Large intestine (tissue), 3 donors: ENCODE measurements at regions not wholly inside any gene's neighbourhood (a gene's known extent, or its start where the extent isn't known, plus 50 kb on each side); places are given as distances from the start of the nearest gene placed in this dataset.

Source experiments
- DNase-seq, 2 donors: peaks; one replicate each; pipeline versions ENCODE4 v3.0.0 to v3.0.0-alpha.2; 2013
- H3K27ac ChIP-seq: one replicate; pipeline ENCODE4 v1.5.1; 2013; ENCODE audit warnings: low read length
- H3K27me3 ChIP-seq: 2 replicates; pipeline ENCODE4 v1.6.1; 2013; ENCODE audit warnings: low read length; ENCODE audit not compliant: control insufficient read depth, insufficient read depth
- H3K36me3 ChIP-seq: 2 replicates; pipeline ENCODE4 v1.6.1; 2013; ENCODE audit warnings: low read length; ENCODE audit not compliant: control insufficient read depth, insufficient read depth
- H3K4me1 ChIP-seq: one replicate; pipeline ENCODE4 v1.6.1; 2013; ENCODE audit warnings: low read length; ENCODE audit not compliant: control insufficient read depth, insufficient read depth
- H3K4me3 ChIP-seq: one replicate; pipeline ENCODE4 v1.5.1; 2013; ENCODE audit warnings: low read length
- H3K9me3 ChIP-seq: one replicate; pipeline ENCODE4 v1.6.1; 2013; ENCODE audit warnings: mild to moderate bottlenecking, low read depth, low read length, moderate library complexity; ENCODE audit not compliant: control insufficient read depth
- WGBS: methylation state at CpG from one replicate; pipeline ENCODE4 v1.1.5; 2013; ENCODE audit warnings: low lambda C conversion rate; ENCODE audit not compliant: insufficient coverage; 5-methylcytosine and 5-hydroxymethylcytosine counted together

DNA sequence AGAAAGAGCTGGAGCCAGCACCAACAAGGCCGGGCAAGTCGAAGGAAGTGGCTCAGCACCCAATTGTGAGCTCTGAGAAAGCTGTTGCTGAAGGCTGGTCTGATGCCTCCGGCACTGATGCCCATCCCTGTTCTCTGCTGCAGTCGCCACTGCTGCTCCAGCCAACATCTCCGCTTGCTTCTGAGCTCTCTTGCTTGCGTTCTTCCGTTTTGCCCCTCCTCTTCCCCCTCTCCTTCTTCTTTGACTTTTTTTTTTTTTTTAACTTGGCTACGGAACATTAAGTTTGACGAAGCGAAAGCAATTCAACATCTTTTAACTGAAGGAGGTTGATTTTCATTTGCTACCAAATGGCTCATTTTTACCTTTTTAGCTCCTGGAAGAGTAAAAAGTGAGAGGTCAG lies 442.9 kb downstream of the MCTP2 start:
- H3K27me3 ChIP-seq = no peaks in the 10 kb centered on the region
- no peaks in the 10 kb centered on the region for H3K4me1 ChIP-seq
- WGBS = 70% methylated on average over 2 of the region's 10 CpGs
- H3K9me3 ChIP-seq = no peaks in the 10 kb centered on the region
- no peak overlapping the region for H3K27ac ChIP-seq
- H3K4me3 ChIP-seq = no peak overlapping the region
- no peak for DNase-seq
- H3K36me3 ChIP-seq = no peaks in the 10 kb centered on the region

- Histone ChIP-seq H3K9me3 (no peaks in the 10 kb centered on the region), H3K27ac (no peak overlapping the region)
- no CpG with 5 or more reads among the region's 9 CpGs for WGBS
Observed at GRCh38 chr15:94677202-94677790, 445.9 kb downstream of the MCTP2 start.

GRCh38 chr15:94682171-94682570 lies 450.8 kb downstream of the MCTP2 start:
- 88% methylated on average over 1 of the region's 3 CpGs for WGBS
- no peak overlapping the region for H3K27ac ChIP-seq

More at GRCh38 chr15:94677202-94677790, 445.9 kb downstream of the MCTP2 start:
- no peaks in the 10 kb centered on the region for H3K4me1 ChIP-seq
- no peak overlapping the region for H3K4me3 ChIP-seq
- DNase-seq = no peak
- no peaks in the 10 kb centered on the region for H3K36me3 ChIP-seq
- H3K27me3 ChIP-seq = no peaks in the 10 kb centered on the region

DNA sequence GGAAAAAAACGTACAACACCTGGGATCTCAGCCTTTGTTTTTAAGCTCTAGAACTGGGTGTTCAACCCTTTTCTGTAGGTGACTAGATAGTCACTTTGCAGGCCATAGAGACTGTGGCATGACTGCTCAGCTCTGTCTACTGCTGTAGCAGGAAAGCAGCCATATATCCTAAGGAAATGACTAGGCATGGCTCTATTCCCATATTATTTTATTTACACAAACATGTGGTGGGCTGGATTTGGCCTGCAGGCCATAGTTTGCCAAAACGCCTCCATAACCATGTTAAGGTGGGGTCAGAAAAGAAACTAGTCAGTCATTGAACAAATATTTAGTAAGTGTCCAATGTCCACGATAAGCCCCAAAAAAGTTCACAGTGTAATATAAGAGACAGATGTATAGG lies 452.5 kb downstream of the MCTP2 start:
- Histone ChIP-seq H3K4me1 (no peaks in the 10 kb centered on the region), H3K9me3 (no peaks in the 10 kb centered on the region), H3K4me3 (no peak overlapping the region), H3K27me3 (no peaks in the 10 kb centered on the region), H3K36me3 (no peaks in the 10 kb centered on the region), H3K27ac (no peak overlapping the region)
- DNase-seq = no peak
- WGBS = 100% methylated on average over 1 of the region's 3 CpGs

More at GRCh38 chr15:94682171-94682570, 450.8 kb downstream of the MCTP2 start:
- Histone ChIP-seq H3K4me3 (no peak overlapping the region), H3K27me3 (no peaks in the 10 kb centered on the region), H3K4me1 (no peaks in the 10 kb centered on the region), H3K36me3 (no peaks in the 10 kb centered on the region), H3K9me3 (no peaks in the 10 kb centered on the region)
- DNase-seq = no peak

DNA sequence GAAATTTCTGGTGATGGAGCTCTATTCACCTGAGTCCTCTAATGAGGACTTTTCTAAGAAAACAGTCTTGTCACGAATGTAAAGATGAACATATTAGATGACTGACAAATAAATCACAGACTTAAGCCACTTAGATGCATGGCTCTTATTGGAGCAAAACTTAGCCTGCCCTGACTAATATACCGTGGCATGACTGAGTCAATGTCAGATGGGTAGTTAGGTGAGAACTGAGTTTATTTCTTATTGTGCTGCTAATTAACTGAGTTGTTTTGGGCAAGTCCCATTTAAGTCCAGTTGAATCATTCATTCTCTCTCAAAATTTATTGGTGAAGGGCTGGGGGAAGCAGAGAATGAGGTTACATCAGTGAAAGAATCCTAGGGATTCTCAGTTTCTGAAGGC lies 459.8 kb downstream of the MCTP2 start:
- Histone ChIP-seq H3K9me3 (no peaks in the 10 kb centered on the region), H3K27ac (no peak overlapping the region), H3K36me3 (no peaks in the 10 kb centered on the region), H3K27me3 (no peaks in the 10 kb centered on the region), H3K4me1 (no peaks in the 10 kb centered on the region), H3K4me3 (no peak overlapping the region)
- WGBS = no CpG with 5 or more reads among the region's 2 CpGs
- no peak for DNase-seq

DNA sequence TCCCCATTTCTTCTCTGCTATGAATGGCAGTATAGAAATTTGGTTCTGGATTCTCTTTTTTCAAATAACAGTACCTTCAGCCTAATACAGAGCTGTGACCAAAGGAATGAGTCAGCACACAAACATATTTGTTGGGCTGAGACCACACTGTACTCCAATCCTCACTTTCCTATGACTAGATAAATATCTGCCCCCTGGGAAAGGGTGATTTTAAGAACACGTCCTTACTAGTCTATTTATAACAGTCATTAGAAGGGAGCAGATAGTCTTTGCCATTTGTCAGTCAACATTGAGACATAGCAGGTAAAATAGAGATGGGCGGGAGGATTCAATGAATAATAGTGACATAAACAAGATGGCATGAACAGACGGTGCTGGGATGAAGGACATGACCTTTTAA lies 461.3 kb downstream of the MCTP2 start:
- DNase-seq = no peak

DNA sequence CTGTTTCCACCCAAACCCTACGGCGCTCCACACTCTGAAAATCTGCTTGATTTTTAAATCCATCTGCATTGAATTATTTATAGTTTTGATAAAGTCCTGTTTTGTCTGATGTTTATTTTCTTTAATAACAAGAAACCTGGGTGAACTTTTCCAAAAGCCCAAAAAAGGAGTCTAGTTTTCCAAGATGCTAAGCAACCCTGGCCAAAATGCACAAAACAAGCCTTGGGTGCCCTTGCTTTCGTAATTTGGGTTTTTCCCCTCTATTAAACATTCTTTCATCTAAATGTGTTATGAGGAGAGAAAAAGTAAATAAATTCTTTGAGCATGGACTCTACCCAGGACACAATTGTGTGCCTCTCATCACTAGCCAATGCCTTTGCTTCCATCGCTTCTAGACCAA lies 468.9 kb downstream of the MCTP2 start:
- WGBS = 93% methylated on average over 3 of the region's 4 CpGs
- no peaks in the 10 kb centered on the region for H3K36me3 ChIP-seq
- no peak for DNase-seq
- no peaks in the 10 kb centered on the region for H3K9me3 ChIP-seq
- no peaks in the 10 kb centered on the region for H3K27me3 ChIP-seq
- H3K27ac ChIP-seq = no peak overlapping the region
- no peaks in the 10 kb centered on the region for H3K4me1 ChIP-seq
- H3K4me3 ChIP-seq = no peak overlapping the region

More for the DNA sequence above, 461.3 kb downstream of the MCTP2 start:
- Histone ChIP-seq H3K36me3 (no peaks in the 10 kb centered on the region), H3K27me3 (no peaks in the 10 kb centered on the region), H3K4me3 (no peak overlapping the region), H3K27ac (no peak overlapping the region), H3K9me3 (no peaks in the 10 kb centered on the region), H3K4me1 (no peaks in the 10 kb centered on the region)
- whole genome bisulfite sequencing = 70% methylated on average over 2 of the region's 3 CpGs

DNA sequence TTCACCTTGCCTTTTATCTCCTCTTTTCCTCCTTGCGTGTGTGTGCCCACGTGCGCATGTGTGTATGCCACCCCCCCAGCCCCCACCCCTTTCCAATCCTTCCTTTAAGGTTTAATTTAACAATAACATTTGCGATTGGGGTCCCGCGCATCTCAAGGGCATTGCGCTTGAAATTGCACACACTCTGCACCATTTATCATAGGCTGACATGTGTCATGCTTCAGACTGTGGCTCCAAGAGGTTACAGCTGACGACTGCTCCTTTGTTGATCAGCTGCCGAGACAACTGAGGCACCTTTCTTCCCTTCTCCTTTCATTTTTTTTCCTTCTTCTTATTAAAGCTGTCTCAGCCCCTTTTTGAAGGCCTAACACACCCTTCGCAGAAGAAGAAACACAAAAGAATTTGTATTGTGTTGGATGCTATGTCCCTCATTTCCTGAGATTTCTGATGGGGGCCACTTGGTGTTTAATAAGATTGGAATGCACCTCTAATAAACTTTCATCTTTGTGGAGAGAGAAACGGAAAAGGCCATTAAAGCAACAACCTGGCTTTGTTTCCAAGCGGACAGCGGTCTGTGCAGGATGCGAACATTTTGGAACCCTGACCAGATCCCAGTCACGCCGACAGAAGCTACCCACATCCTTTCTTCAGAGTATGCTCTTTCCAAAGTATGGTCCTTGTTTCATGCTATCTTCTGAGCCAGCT lies 470.1 kb downstream of the MCTP2 start:
- no peak for DNase-seq
- WGBS = no CpG with 5 or more reads among the region's 16 CpGs
- no peaks in the 10 kb centered on the region for H3K36me3 ChIP-seq
- no peak overlapping the region for H3K27ac ChIP-seq
- no peaks in the 10 kb centered on the region for H3K27me3 ChIP-seq
- H3K4me3 ChIP-seq = no peak overlapping the region
- H3K9me3 ChIP-seq = no peaks in the 10 kb centered on the region
- H3K4me1 ChIP-seq = no peaks in the 10 kb centered on the region

GRCh38 chr15:94703596-94703995 lies 472.2 kb downstream of the MCTP2 start:
- no peak for DNase-seq
- no peak overlapping the region for H3K27ac ChIP-seq
- H3K4me3 ChIP-seq = no peak overlapping the region
- 80% methylated on average over 1 of the region's 3 CpGs for WGBS
- H3K4me1 ChIP-seq = no peaks in the 10 kb centered on the region
- no peaks in the 10 kb centered on the region for H3K9me3 ChIP-seq
- H3K27me3 ChIP-seq = no peaks in the 10 kb centered on the region
- no peaks in the 10 kb centered on the region for H3K36me3 ChIP-seq

- H3K27ac ChIP-seq = no peak overlapping the region
- no peak for DNase-seq
- H3K4me3 ChIP-seq = no peak overlapping the region
- H3K36me3 ChIP-seq = no peaks in the 10 kb centered on the region
- H3K9me3 ChIP-seq = no peaks in the 10 kb centered on the region
- H3K4me1 ChIP-seq = no peaks in the 10 kb centered on the region
- no peaks in the 10 kb centered on the region for H3K27me3 ChIP-seq
Observed at GRCh38 chr15:94704421-94704820, 473.1 kb downstream of the MCTP2 start.

DNA sequence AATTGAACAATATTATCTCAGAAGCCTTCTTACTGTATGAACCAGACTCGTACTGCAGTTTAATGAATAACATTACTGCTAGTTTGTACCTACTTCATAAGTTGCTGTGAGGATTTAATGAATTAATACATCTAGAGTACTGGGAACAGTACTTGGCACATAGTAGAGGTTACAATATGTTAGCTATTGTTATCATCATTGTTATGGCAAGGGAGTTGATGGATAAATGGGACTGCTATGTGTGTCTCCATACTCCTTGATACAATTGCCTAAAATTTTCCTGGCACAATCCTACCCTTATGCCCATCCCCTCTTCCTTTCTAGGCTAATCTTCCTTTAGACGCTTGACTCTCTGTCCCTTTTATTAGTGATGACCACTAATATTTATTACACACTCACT lies 473.6 kb downstream of the MCTP2 start:
- H3K36me3 ChIP-seq = no peaks in the 10 kb centered on the region
- 100% methylated on average over 1 of the region's 2 CpGs for WGBS
- no peak overlapping the region for H3K27ac ChIP-seq
- H3K4me1 ChIP-seq = no peaks in the 10 kb centered on the region
- H3K9me3 ChIP-seq = no peaks in the 10 kb centered on the region
- no peaks in the 10 kb centered on the region for H3K27me3 ChIP-seq
- no peak overlapping the region for H3K4me3 ChIP-seq
- no peak for DNase-seq
